GM06990 (cell line): ENCODE measurements at regions not wholly inside any gene's neighbourhood (a gene's known extent, or its start where the extent isn't known, plus 50 kb on each side); places are given as distances from the start of the nearest gene placed in this dataset.

Experiments
- DNase-seq: peaks from one replicate; pipeline ENCODE4 v3.0.0-alpha.2; 2011; ENCODE audit not compliant: insufficient read length; ENCODE audit errors: extremely low read depth
- H3K27me3 ChIP-seq: replicated peaks from 2 replicates; pipeline ENCODE4 v1.6.0; 2011; ENCODE audit warnings: low read length; ENCODE audit not compliant: control insufficient read depth, insufficient read depth
- H3K36me3 ChIP-seq: 2 replicates; pipeline ENCODE4 v1.5.1; 2011; ENCODE audit warnings: low read length; ENCODE audit not compliant: control insufficient read depth, insufficient read depth
- H3K4me3 ChIP-seq: replicated peaks from 2 replicates; pipeline ENCODE4 v1.5.1; 2011; ENCODE audit warnings: low read depth, mild to moderate bottlenecking, control low read depth, low read length
- TF ChIP-seq, protein P1 (sequence below): IDR thresholded peaks from 2 replicates; pipeline ENCODE4 v1.5.1; 2011; ENCODE audit warnings: low read length, control low read depth, mild to moderate bottlenecking, inconsistent platforms; ENCODE audit not compliant: insufficient read depth, poor library complexity, severe bottlenecking

DNA sequence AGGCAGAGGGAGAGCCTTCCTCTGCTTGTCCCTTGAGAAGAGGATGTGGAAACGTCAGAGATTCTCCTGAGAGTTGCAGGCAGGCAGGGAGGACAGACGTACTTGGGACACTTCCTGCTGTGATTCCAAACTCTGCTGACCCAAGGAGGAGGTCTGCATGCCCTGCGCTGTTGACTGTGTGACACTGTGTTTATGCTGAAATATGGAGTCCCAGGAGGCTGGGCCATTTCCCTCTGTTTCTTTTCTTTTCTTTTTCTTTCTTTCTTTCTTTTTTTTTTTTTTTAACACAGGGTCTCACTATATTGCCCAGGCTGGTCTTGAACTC, 63.5 kb upstream of the BHLHE23 start:
- H3K27me3 ChIP-seq: no peaks in the 10 kb centered on the region; the same call in 1 of the 2 replicates
- DNase-seq: no peak
- H3K36me3 ChIP-seq: no peaks in the 10 kb centered on the region
- TF ChIP-seq, protein P1, sequence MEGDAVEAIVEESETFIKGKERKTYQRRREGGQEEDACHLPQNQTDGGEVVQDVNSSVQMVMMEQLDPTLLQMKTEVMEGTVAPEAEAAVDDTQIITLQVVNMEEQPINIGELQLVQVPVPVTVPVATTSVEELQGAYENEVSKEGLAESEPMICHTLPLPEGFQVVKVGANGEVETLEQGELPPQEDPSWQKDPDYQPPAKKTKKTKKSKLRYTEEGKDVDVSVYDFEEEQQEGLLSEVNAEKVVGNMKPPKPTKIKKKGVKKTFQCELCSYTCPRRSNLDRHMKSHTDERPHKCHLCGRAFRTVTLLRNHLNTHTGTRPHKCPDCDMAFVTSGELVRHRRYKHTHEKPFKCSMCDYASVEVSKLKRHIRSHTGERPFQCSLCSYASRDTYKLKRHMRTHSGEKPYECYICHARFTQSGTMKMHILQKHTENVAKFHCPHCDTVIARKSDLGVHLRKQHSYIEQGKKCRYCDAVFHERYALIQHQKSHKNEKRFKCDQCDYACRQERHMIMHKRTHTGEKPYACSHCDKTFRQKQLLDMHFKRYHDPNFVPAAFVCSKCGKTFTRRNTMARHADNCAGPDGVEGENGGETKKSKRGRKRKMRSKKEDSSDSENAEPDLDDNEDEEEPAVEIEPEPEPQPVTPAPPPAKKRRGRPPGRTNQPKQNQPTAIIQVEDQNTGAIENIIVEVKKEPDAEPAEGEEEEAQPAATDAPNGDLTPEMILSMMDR: no peak
- no peak overlapping the region for H3K4me3 ChIP-seq

DNA sequence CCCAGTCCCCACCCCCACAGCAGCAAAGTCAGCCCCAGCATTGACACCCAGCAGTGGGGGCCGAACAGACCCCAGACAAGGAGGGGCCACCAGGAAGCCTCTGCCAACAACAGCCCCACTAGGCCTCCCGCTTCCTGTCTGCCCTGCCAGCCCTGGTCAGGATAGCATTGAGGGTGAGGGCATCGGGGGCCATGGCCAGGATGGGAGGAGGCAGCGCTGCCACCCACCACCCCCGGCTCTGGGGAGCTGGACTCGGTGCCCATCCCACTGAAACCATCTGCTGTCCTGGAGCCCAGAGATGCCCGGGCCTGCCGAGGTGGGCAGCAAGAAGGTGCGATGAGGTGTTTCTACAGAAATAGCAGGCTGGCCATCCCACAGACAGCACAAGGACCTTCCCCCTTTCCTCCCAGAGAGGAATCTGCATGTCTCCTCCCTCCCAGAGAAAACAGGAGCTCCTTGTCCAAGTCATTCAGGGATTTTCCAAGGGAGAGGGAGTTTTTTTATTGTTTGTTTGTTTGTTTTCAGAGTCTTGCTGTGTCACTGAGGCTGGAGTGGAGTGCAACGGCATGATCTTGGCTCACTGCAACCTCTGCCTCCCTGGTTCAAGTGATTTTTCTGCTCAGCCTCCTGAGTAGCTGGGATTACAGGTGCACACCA, 62.1 kb upstream of the BHLHE23 start:
- DNase-seq: no peak
- TF ChIP-seq, protein P1: no peak
- no peak overlapping the region for H3K4me3 ChIP-seq
- H3K36me3 ChIP-seq: no peaks in the 10 kb centered on the region
- H3K27me3 ChIP-seq: no peaks in the 10 kb centered on the region; the same call in 1 of the 2 replicates

DNA sequence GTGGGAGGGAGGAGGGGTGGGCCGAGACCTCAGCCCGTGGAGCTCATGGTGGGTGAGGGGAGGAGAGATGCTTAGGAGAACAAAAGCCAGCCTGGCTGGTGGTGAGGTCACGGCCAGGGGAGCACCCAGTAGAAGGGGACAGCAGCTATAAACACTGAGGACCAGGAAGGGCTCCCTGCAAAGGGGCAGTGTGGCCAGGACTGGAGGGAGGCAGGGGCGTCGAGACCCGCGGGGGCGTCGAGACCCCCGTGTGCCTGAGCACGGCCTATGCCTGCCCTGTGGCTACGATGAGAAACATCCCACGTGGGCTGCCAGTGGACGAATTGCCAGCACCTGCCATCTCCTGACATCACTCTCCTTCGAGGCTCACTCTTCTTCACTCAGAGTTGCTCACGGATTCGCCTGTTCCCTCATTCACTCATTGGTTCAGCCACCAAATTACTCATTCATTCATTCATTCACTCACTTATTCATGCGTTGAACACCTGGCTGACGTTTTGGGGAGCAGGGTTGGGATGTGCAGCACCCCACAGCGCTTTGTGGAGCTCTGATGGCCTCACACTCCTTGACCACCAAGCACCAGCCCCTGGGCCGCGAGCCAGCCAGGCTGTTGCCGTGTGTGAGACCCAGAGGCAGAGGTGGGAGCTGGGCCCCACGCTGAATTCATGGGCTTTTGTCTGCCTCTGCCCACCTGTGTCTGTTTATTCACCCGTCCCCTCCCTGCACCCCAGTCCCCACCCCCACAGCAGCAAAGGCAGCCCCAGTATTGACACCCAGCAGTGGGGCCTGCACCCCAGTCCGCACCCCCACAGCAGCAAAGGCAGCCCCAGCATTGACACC, 61.2 kb upstream of the BHLHE23 start:
- DNase-seq: no peak
- TF ChIP-seq, protein P1: no peak
- Histone ChIP-seq H3K36me3 (no peaks in the 10 kb centered on the region), H3K27me3 (no peaks in the 10 kb centered on the region; the same call in 1 of the 2 replicates), H3K4me3 (no peak overlapping the region)

DNA sequence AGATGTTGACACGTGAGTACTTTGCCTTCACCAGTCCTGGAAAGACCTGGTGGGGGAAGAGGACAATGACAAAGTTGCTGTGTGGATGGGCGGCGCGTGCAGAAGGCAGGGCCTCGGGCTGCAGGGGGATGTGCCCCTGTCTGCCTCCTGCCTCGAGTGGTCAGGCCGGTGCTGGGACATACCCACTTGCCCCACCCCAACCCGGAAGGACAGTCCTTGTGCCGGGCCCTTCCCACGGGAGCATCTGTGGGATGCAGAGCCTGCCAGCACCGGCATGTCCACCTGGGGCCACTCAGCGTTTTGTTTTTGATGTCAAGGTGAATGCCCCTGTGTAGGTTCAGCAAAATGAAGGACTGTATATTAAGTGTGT, 60.5 kb upstream of the BHLHE23 start:
- no peaks in the 10 kb centered on the region for H3K36me3 ChIP-seq
- H3K4me3 ChIP-seq: no peak overlapping the region
- no peak for DNase-seq
- TF ChIP-seq, protein P1: no peak
- H3K27me3 ChIP-seq: no peaks in the 10 kb centered on the region; the same call in 1 of the 2 replicates

DNA sequence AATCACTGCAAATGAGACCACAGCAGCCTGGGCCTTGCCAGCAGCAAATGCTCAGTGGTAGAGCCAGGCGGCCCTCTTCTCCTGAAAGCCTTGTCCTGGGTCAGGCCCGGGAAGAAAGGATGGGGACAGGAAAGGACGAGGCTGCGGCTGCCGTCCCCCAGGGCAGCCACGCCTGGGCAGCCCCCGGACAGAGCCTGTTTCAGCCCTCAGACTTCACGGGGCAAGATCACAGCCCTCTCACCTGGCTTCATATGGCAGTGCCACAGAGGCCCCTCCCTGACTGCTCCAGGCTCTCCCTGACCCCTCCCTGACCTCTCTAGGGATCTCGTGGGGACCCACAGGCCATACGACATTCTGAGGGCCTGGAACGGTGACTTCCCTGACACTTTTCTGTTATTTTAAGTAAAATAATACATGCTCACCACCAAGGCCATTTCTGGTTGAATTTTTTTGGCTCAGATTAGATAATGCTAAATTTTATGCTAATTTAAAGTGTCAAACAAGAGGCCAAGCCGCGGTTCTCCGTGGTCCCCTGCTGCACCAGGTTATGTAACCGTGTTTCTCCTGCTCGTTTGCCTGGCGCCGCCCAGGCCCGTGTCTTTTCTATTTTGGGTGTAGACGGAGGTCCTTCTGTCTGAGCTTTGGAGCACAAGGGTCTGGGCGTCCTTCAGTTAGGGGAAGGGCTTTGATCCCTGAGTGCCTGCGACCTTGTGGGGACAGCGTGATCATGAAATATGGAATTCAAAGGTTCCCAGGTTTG, 59.9 kb upstream of the BHLHE23 start:
- H3K36me3 ChIP-seq: no peaks in the 10 kb centered on the region
- H3K27me3 ChIP-seq: no peaks in the 10 kb centered on the region; the same call in 1 of the 2 replicates
- TF ChIP-seq, protein P1: no peak
- no peak for DNase-seq
- H3K4me3 ChIP-seq: no peak overlapping the region
